ENCODE measurements at regions not wholly inside any gene's neighbourhood (a gene's known extent, or its start where the extent isn't known, plus 50 kb on each side); places are given as distances from the start of the nearest gene placed in this dataset.

DNA sequence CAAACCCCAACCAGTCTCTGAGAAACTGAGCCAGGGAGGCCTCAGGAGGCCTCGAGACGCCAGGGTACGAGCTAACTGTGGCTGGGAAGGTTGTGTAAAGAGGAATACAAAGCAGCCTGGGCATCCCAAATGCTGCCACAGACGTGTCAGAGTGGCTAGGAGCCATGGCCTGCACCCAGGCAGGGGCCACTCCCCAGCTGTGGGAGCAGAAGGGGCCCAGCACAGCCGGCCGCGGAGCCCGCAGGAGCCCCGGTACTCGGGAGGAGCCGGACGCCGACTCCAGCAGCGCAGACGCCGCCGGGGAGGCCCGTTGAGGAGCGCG, 349.8 kb upstream of the B3GAT1 start:
- TF ChIP-seq ESRRA (CRISPR knock-in tag; IDR thresholded peaks at IDR 0.05; ENCODE audit: borderline replicate concordance), result no peak
- TF ChIP-seq ZNF121 (CRISPR knock-in tag; IDR thresholded peaks at IDR 0.05), result no peak
- TF ChIP-seq FOXJ3 (CRISPR knock-in tag; IDR thresholded peaks at IDR 0.05; ENCODE audit: borderline replicate concordance), result no peak
- TF ChIP-seq NFYB (CRISPR knock-in tag; conservative IDR thresholded peaks at IDR 0.05; ENCODE audit: low read depth), result no peak

Measured in WTC11 (cell line).